Loucy (cell line): ENCODE measurements at regions not wholly inside any gene's neighbourhood (a gene's known extent, or its start where the extent isn't known, plus 50 kb on each side); places are given as distances from the start of the nearest gene placed in this dataset.
A peak's percentile ranks its signal among the peaks of the same experiment; 100 is the strongest.

Experiments used
- H2AFZ ChIP-seq: fragments of 200-600 bp; sonication (generic); 2 replicates; pipeline ENCODE4 v1.6.0; 2016; ENCODE audit warnings: antibody characterized with exemption, mild to moderate bottlenecking, low read length, moderate library complexity
- H3F3A ChIP-seq: fragments of 200-600 bp; 2 replicates; pipeline ENCODE4 v1.6.0; 2016; ENCODE audit warnings: antibody characterized with exemption, low read depth, mild to moderate bottlenecking
- H3K27me3 ChIP-seq: fragments of 200-600 bp; sonication (generic); 2 replicates; pipeline ENCODE4 v1.6.1; 2014; ENCODE audit warnings: low read length, mild to moderate bottlenecking; ENCODE audit not compliant: insufficient read depth, poor library complexity, severe bottlenecking
- H3K36me3 ChIP-seq: fragments of 200-600 bp; sonication (generic); 2 replicates; pipeline ENCODE4 v1.6.1; 2016; ENCODE audit warnings: low read length; ENCODE audit not compliant: insufficient read depth
- H3K4me1 ChIP-seq: fragments of 200-600 bp; sonication (generic); 2 replicates; pipeline ENCODE4 v1.5.1; 2014; ENCODE audit warnings: low read length, mild to moderate bottlenecking; ENCODE audit not compliant: insufficient read depth, poor library complexity, severe bottlenecking
- H3K4me2 ChIP-seq: fragments of 200-600 bp; sonication (generic); 2 replicates; pipeline ENCODE4 v1.6.0; 2014; ENCODE audit warnings: antibody characterized with exemption, low read length, low read depth, mild to moderate bottlenecking; ENCODE audit not compliant: poor library complexity, severe bottlenecking
- H3K4me3 ChIP-seq: fragments of 200-600 bp; sonication (generic); 2 replicates; pipeline ENCODE4 v1.5.1; 2014; ENCODE audit warnings: low read length, mild to moderate bottlenecking, mixed read lengths; ENCODE audit not compliant: poor library complexity, severe bottlenecking
- H3K79me2 ChIP-seq: fragments of 200-600 bp; sonication (generic); 2 replicates; pipeline ENCODE4 v1.6.1; 2014; ENCODE audit warnings: low read length; ENCODE audit not compliant: insufficient read depth
- H3K9ac ChIP-seq: fragments of 200-600 bp; sonication (generic); 2 replicates; pipeline ENCODE4 v1.6.0; 2014; ENCODE audit warnings: mild to moderate bottlenecking, low read depth, low read length, moderate library complexity; ENCODE audit not compliant: poor library complexity, severe bottlenecking
- H3K9me2 ChIP-seq: fragments of 200-600 bp; sonication (generic); replicated peaks from 2 replicates; pipeline ENCODE4 v1.6.1; 2016; ENCODE audit warnings: low read depth, low read length, mixed read lengths
- H3K9me3 ChIP-seq: fragments of 200-600 bp; sonication (generic); 2 replicates; pipeline ENCODE4 v1.6.1; 2014; ENCODE audit warnings: mild to moderate bottlenecking, antibody characterized with exemption, low read length, low read depth; ENCODE audit not compliant: insufficient read depth
- H4K20me1 ChIP-seq: fragments of 200-600 bp; sonication (generic); 2 replicates; pipeline ENCODE4 v1.6.0; 2014; ENCODE audit warnings: antibody characterized with exemption, low read length, mild to moderate bottlenecking; ENCODE audit not compliant: insufficient read depth, poor library complexity, severe bottlenecking
- CTCF ChIP-seq: fragments of 200-600 bp; sonication (generic); conservative IDR thresholded peaks from 2 replicates; pipeline ENCODE4 v1.5.1; 2014; ENCODE audit warnings: mild to moderate bottlenecking, antibody characterized with exemption, low read length
- EZH2phosphoT487 ChIP-seq: fragments of 200-600 bp; IDR thresholded peaks from 2 replicates; pipeline ENCODE4 v1.6.1; 2018; ENCODE audit warnings: antibody characterized with exemption, mild to moderate bottlenecking, moderate library complexity, borderline replicate concordance

GRCh38 chr20:17882065-17882833 lies 86.3 kb downstream of the SNX5 start:
- no peaks in the 10 kb centered on the region for H4K20me1 ChIP-seq
- H2AFZ ChIP-seq: no peak overlapping the region
- no peaks in the 10 kb centered on the region for H3K9me2 ChIP-seq
- H3K4me2 ChIP-seq: no peak overlapping the region
- H3K9ac ChIP-seq: no peak overlapping the region
- no peaks in the 10 kb centered on the region for H3K79me2 ChIP-seq
- no peak for TF ChIP-seq CTCF
- no peak for TF ChIP-seq EZH2phosphoT487
- H3K36me3 ChIP-seq: no peaks in the 10 kb centered on the region
- H3K27me3 ChIP-seq: no peaks in the 10 kb centered on the region
- H3K4me1 ChIP-seq: peaks cover 2% of the 10 kb centered on the region
- no peaks in the 10 kb centered on the region for H3F3A ChIP-seq
- no peaks in the 10 kb centered on the region for H3K9me3 ChIP-seq
- H3K4me3 ChIP-seq: no peak overlapping the region

- H3K4me2 ChIP-seq: no peak overlapping the region
- H2AFZ ChIP-seq: no peak overlapping the region
- no peaks in the 10 kb centered on the region for H3K79me2 ChIP-seq
- H3K27me3 ChIP-seq: no peaks in the 10 kb centered on the region
- H3K9ac ChIP-seq: no peak overlapping the region
- TF ChIP-seq CTCF (no peak), EZH2phosphoT487 (no peak)
- H3K9me3 ChIP-seq: no peaks in the 10 kb centered on the region
- no peaks in the 10 kb centered on the region for H4K20me1 ChIP-seq
- no peak overlapping the region for H3K4me3 ChIP-seq
- no peaks in the 10 kb centered on the region for H3K36me3 ChIP-seq
- peaks cover 2% of the 10 kb centered on the region for H3K4me1 ChIP-seq
- H3K9me2 ChIP-seq: no peaks in the 10 kb centered on the region
- no peaks in the 10 kb centered on the region for H3F3A ChIP-seq
Measured at GRCh38 chr20:17881741-17882064, 86.9 kb downstream of the SNX5 start.

- Histone ChIP-seq H3K4me1 (peaks cover 2% of the 10 kb centered on the region), H3K9ac (no peak overlapping the region), H2AFZ (peak overlapping the region; percentile 25; the same call in 1 of the 2 replicates), H3F3A (no peaks in the 10 kb centered on the region), H3K4me2 (no peak overlapping the region), H3K36me3 (no peaks in the 10 kb centered on the region), H3K27me3 (no peaks in the 10 kb centered on the region), H3K9me2 (no peaks in the 10 kb centered on the region), H3K4me3 (no peak overlapping the region), H3K9me3 (no peaks in the 10 kb centered on the region), H3K79me2 (no peaks in the 10 kb centered on the region), H4K20me1 (no peaks in the 10 kb centered on the region)
- TF ChIP-seq CTCF: peak; percentile 49
- TF ChIP-seq EZH2phosphoT487: no peak
Measured at GRCh38 chr20:17878912-17879602, 89.5 kb downstream of the SNX5 start.
